OCI-LY7 (cell line): ENCODE measurements at regions not wholly inside any gene's neighbourhood (a gene's known extent, or its start where the extent isn't known, plus 50 kb on each side); places are given as distances from the start of the nearest gene placed in this dataset.

Source experiments
- BruUV-seq: library from RNA; stranded (reverse); fragments of 400-500 nt; replicated peaks from 2 replicates; lab custom pipeline; 2021; lab: Mats Ljungman, UMichigan
- CTCF ChIA-PET: fragments of 300-600 bp; sonication (Branson Sonifier 250); formaldehyde crosslinking; loops from one replicate; lab custom pipeline; 2022; ENCODE audit warnings: antibody characterized with exemption; ENCODE audit not compliant: unreplicated experiment; lab: Charles Lee
- POLR2A ChIA-PET: fragments of 300-600 bp; sonication (Branson Sonifier 250); formaldehyde crosslinking; loops from one replicate; lab custom pipeline; 2022; ENCODE audit warnings: antibody characterized with exemption; lab: Charles Lee
- DNase-seq: peaks from one replicate; pipeline ENCODE4 v3.0.0-alpha.2; 2015; ENCODE audit warnings: low spot score
- H2AFZ ChIP-seq: fragments of 200-600 bp; sonication (generic), shearing (Covaris generic); 2 replicates; pipeline ENCODE4 v1.6.1; 2014; ENCODE audit warnings: mild to moderate bottlenecking, antibody characterized with exemption, low read length, moderate library complexity
- H3K27ac ChIP-seq: fragments of 200-600 bp; sonication (generic); 2 replicates; pipeline ENCODE4 v1.5.1; 2014; ENCODE audit warnings: mixed run types, low read depth, mild to moderate bottlenecking, moderate library complexity, low read length, inconsistent platforms; ENCODE audit not compliant: poor library complexity, severe bottlenecking
- H3K36me3 ChIP-seq: fragments of 200-600 bp; sonication (generic); 2 replicates; pipeline ENCODE4 v1.6.1; 2014; ENCODE audit warnings: mild to moderate bottlenecking, antibody characterized with exemption, low read length, moderate library complexity, mixed read lengths; ENCODE audit not compliant: insufficient read depth
- H3K4me1 ChIP-seq: fragments of 200-600 bp; sonication (generic); 2 replicates; pipeline ENCODE4 v1.5.1; 2014; ENCODE audit warnings: mild to moderate bottlenecking, low read length; ENCODE audit not compliant: insufficient read depth, poor library complexity, severe bottlenecking
- H3K4me2 ChIP-seq: fragments of 200-600 bp; sonication (generic); 2 replicates; pipeline ENCODE4 v1.6.1; 2014; ENCODE audit warnings: mild to moderate bottlenecking, low read length
- H3K4me3 ChIP-seq: fragments of 200-600 bp; sonication (generic); 2 replicates; pipeline ENCODE4 v1.5.1; 2014; ENCODE audit warnings: mild to moderate bottlenecking, low read depth, low read length; ENCODE audit not compliant: poor library complexity, severe bottlenecking
- H3K79me2 ChIP-seq: fragments of 200-600 bp; sonication (generic); 2 replicates; pipeline ENCODE4 v1.6.1; 2016; ENCODE audit warnings: low read depth, mild to moderate bottlenecking, low read length, moderate library complexity, mixed read lengths; ENCODE audit not compliant: insufficient read depth
- H3K9me2 ChIP-seq: fragments of 200-600 bp; sonication (generic); 2 replicates; pipeline ENCODE4 v1.6.1; 2016; ENCODE audit warnings: mild to moderate bottlenecking, low read length, mixed read lengths; ENCODE audit not compliant: insufficient read depth
- H3K9me3 ChIP-seq: fragments of 200-600 bp; sonication (generic); 2 replicates; pipeline ENCODE4 v1.6.1; 2014; ENCODE audit warnings: mild to moderate bottlenecking, mixed run types, low read length, mixed read lengths
- H4K20me1 ChIP-seq: fragments of 200-600 bp; sonication (generic); 2 replicates; pipeline ENCODE4 v1.6.1; 2014; ENCODE audit warnings: mild to moderate bottlenecking, antibody characterized with exemption, low read length, moderate library complexity, mixed read lengths; ENCODE audit not compliant: insufficient read depth
- EZH2phosphoT487 ChIP-seq: fragments of 200-600 bp; sonication (generic); IDR thresholded peaks from 2 replicates; pipeline ENCODE4 v1.6.1; 2018; ENCODE audit warnings: low read depth, borderline replicate concordance, mild to moderate bottlenecking, mixed run types, antibody characterized with exemption, low read length, moderate library complexity, mixed read lengths
- intact Hi-C: fragments of 100-400 bp; cut with micrococcal nuclease; formaldehyde crosslinking; loops from one replicate; pipeline ENCODE4 v1.10.0; 2022; ENCODE audit not compliant: unreplicated experiment
- TF ChIP-seq, protein P1 (sequence below): fragments of 200-600 bp; sonication (generic); conservative IDR thresholded peaks from 2 replicates; pipeline ENCODE4 v1.5.1; 2014; ENCODE audit warnings: mild to moderate bottlenecking, antibody characterized with exemption, low read length, moderate library complexity, mixed read lengths

DNA sequence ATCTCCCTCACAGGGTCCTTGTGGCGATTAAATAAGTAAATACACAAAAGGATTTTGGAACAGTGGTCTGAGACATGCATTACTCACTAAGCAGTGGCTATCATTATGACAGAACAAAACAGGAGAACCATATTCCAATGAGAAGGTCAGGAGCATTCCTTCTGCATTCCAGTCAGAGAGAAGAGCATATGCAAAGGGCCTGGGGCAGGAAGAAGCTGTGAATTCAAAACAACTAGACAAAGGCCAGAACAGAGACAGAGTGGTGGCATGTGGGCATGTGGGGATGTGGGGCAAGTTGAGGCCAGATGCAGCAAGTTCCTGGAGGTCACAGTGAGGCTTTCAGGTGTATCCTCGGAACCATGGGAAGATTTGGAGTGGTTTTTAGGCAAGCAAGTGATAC lies 70.1 kb upstream of the VRK1 start:
- TF ChIP-seq, protein P1, sequence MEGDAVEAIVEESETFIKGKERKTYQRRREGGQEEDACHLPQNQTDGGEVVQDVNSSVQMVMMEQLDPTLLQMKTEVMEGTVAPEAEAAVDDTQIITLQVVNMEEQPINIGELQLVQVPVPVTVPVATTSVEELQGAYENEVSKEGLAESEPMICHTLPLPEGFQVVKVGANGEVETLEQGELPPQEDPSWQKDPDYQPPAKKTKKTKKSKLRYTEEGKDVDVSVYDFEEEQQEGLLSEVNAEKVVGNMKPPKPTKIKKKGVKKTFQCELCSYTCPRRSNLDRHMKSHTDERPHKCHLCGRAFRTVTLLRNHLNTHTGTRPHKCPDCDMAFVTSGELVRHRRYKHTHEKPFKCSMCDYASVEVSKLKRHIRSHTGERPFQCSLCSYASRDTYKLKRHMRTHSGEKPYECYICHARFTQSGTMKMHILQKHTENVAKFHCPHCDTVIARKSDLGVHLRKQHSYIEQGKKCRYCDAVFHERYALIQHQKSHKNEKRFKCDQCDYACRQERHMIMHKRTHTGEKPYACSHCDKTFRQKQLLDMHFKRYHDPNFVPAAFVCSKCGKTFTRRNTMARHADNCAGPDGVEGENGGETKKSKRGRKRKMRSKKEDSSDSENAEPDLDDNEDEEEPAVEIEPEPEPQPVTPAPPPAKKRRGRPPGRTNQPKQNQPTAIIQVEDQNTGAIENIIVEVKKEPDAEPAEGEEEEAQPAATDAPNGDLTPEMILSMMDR: no peak
- no peak for TF ChIP-seq EZH2phosphoT487
- no peaks in the 10 kb centered on the region for H3K9me3 ChIP-seq
- peaks cover 9% of the 10 kb centered on the region for H3K4me1 ChIP-seq
- intact Hi-C loops: no loop called here
- no peaks in the 10 kb centered on the region for H4K20me1 ChIP-seq
- H3K9me2 ChIP-seq: no peaks in the 10 kb centered on the region
- CTCF ChIA-PET: no interaction called here
- no peak for DNase-seq
- no TSS peak for BruUV-seq
- H2AFZ ChIP-seq: no peak overlapping the region
- no peaks in the 10 kb centered on the region for H3K36me3 ChIP-seq
- no peak overlapping the region for H3K27ac ChIP-seq
- POLR2A ChIA-PET: no interaction called here
- H3K4me3 ChIP-seq: no peak overlapping the region
- H3K4me2 ChIP-seq: peak overlapping the region; percentile 22; the same call in 1 of the 2 replicates
- H3K79me2 ChIP-seq: no peaks in the 10 kb centered on the region

DNA sequence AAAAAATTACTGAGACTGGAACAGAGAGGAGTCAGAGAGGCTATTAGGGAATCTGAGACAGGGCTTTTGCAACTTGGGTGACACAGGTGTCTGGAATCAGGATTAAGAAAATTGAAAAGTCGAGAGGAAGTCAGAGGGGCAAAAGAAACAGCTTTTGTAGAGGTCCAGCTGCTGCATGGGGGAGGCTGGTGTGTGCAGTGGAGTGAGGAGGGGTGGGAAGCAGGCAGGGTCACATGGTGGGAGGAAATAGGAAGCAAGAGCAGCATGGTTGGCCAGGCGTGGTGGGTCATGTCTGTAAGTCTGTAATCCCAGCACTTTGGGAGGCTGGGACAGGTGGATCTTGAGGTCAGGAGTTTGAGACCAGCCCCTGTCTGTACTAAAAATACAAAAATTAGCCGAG lies 69.7 kb upstream of the VRK1 start:
- H3K79me2 ChIP-seq: no peaks in the 10 kb centered on the region
- ChIA-PET POLR2A (no interaction called here), CTCF (no interaction called here)
- H3K4me1 ChIP-seq: peaks cover 9% of the 10 kb centered on the region
- no peaks in the 10 kb centered on the region for H4K20me1 ChIP-seq
- peak overlapping the region; percentile 22; the same call in 1 of the 2 replicates for H3K4me2 ChIP-seq
- TF ChIP-seq, protein P1: no peak
- TF ChIP-seq EZH2phosphoT487: no peak
- H2AFZ ChIP-seq: no peak overlapping the region
- intact Hi-C loops: no loop called here
- H3K4me3 ChIP-seq: no peak overlapping the region
- H3K9me2 ChIP-seq: no peaks in the 10 kb centered on the region
- H3K9me3 ChIP-seq: no peaks in the 10 kb centered on the region
- no peaks in the 10 kb centered on the region for H3K36me3 ChIP-seq
- H3K27ac ChIP-seq: no peak overlapping the region
- peak; percentile 23 for DNase-seq
- BruUV-seq: no TSS peak

DNA sequence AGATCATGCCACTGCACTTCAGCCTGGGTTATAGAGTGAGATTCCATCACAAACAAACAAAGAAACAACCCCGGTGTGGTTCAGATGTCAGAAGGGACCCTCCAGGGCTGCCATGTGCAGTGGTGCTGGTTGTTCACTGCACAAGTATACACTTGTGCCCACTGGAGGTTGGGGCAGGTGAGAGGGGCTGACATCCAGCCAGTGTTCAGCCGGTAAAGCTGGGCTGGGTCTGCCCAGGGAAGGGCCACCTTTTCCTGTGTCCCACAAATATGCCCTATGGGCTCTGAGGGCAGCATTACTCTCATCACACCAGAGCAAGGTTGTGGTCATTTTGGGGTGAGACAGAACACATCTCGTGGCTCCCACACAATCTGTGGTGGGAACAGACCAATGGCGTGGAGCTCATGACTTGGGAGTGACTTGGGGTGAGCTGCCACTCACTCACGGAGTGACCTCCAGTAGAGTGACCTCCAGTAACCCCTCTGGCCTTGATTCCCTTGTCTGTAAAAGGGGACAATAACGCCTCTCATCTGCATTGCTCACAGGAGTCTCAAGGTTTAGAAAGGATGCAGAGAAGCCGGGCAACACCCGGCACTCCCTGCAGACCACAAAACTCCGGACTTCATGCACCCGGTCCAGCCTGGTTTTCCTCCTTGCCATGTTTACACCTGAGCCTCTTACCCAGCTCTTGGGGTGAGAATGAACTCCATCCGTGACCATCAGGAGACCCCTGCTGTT lies 69.0 kb upstream of the VRK1 start:
- intact Hi-C loops: no loop called here
- Histone ChIP-seq H3K36me3 (no peaks in the 10 kb centered on the region), H3K4me3 (no peak overlapping the region), H2AFZ (no peak overlapping the region), H3K4me2 (peak overlapping the region; percentile 22; the same call in 1 of the 2 replicates), H3K4me1 (peaks cover 9% of the 10 kb centered on the region), H4K20me1 (no peaks in the 10 kb centered on the region), H3K27ac (no peak overlapping the region), H3K79me2 (no peaks in the 10 kb centered on the region), H3K9me2 (no peaks in the 10 kb centered on the region), H3K9me3 (no peaks in the 10 kb centered on the region)
- TF ChIP-seq, protein P1: no peak
- no peak for TF ChIP-seq EZH2phosphoT487
- CTCF ChIA-PET: no interaction called here
- POLR2A ChIA-PET: no interaction called here
- no TSS peak for BruUV-seq
- DNase-seq: no peak
